ENCODE measurements at regions not wholly inside any gene's neighbourhood (a gene's known extent, or its start where the extent isn't known, plus 50 kb on each side); places are given as distances from the start of the nearest gene placed in this dataset.

- H3K9me3 ChIP-seq (ENCODE audit: control insufficient read depth, low read length): no peaks in the 10 kb centered on the region
- no peaks in the 10 kb centered on the region for H3K27me3 ChIP-seq (ENCODE audit: control insufficient read depth, insufficient read depth)
- WGBS: 72% methylated on average over 7 of the region's 7 CpGs
- peak in 1 of 3 donors; percentile 8 for DNase-seq
- no peak overlapping the region for H3K27ac ChIP-seq (ENCODE audit: low read length)
- ATAC-seq: no peak
- intact Hi-C loops (cut with DNase I): no loop called here
- no peaks in the 10 kb centered on the region for H3K4me1 ChIP-seq (ENCODE audit: control insufficient read depth, insufficient read depth, low read length)
- no peak overlapping the region for H3K4me3 ChIP-seq (ENCODE audit: low read length)
Observed at GRCh38 chr21:25402134-25402961, 204.9 kb downstream of the MRPL39 start.

- Histone ChIP-seq H3K27me3 (ENCODE audit: control insufficient read depth, insufficient read depth) (no peaks in the 10 kb centered on the region), H3K4me3 (ENCODE audit: low read length) (no peak overlapping the region), H3K9me3 (ENCODE audit: control insufficient read depth, low read length) (no peaks in the 10 kb centered on the region), H3K4me1 (ENCODE audit: control insufficient read depth, insufficient read depth, low read length) (no peaks in the 10 kb centered on the region), H3K27ac (ENCODE audit: low read length) (no peak overlapping the region)
- no peak for ATAC-seq
- DNase-seq: no peak
- intact Hi-C loops (cut with DNase I): no loop called here
- 96% methylated on average over 1 of the region's 1 CpG for WGBS
Observed at GRCh38 chr21:25400427-25400826, 206.9 kb downstream of the MRPL39 start.

DNA sequence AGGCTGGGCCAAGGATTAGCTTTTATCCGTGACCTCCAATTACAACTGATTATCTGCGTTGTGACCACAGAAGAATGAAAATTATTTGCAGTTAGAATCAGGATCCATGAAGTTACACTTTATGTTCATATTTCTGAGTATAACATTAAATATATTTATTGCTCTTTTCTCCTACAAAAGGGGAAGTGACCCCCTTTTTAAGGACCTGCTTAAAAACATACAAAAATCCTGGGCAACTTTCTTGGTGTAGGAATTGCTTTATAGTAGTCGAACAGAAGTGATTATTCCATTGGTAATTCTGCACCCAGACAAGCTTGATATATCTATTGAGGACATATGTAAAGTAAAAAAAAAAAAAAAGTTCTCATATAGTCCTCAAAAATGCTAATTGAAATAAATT lies 208.7 kb downstream of the MRPL39 start:
- intact Hi-C loops (cut with DNase I): no loop called here
- Histone ChIP-seq H3K27me3 (ENCODE audit: control insufficient read depth, insufficient read depth) (no peaks in the 10 kb centered on the region), H3K4me3 (ENCODE audit: low read length) (no peak overlapping the region), H3K4me1 (ENCODE audit: control insufficient read depth, insufficient read depth, low read length) (no peaks in the 10 kb centered on the region), H3K27ac (ENCODE audit: low read length) (no peak overlapping the region), H3K9me3 (ENCODE audit: control insufficient read depth, low read length) (no peaks in the 10 kb centered on the region)
- WGBS: 68% methylated on average over 3 of the region's 3 CpGs
- DNase-seq: no peak
- no peak for ATAC-seq

DNA sequence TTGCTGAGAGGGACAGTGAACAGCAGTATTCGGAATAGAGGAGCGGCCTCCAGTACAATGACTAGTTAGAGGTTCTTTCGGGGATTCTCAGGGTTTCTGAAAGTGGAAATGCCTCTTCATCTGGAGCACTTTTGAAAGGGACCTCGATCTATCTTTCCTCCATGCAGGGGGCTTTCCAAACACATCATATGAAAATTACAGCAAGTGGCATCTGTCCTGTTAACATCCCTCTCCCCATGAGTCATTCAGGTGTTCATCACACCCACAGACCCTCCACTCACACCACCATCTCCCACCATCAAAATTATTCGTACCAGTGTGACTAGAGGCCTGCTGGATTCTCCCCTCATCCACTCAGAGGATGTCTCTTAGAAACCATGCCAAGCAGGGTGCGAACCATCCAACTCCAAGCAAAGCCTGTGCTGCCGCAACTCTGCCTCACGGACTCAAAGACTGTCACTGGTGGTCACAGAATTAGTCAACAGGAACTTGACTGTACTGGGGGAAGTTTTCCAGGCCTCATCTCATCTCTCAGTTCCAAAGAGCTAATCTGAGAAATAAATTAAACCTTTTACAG lies 211.1 kb downstream of the MRPL39 start:
- peak in 1 of 3 donors; percentile 9 for DNase-seq
- intact Hi-C loops (cut with DNase I): no loop called here
- Histone ChIP-seq H3K4me1 (ENCODE audit: control insufficient read depth, insufficient read depth, low read length) (no peaks in the 10 kb centered on the region), H3K27ac (ENCODE audit: low read length) (no peak overlapping the region), H3K4me3 (ENCODE audit: low read length) (no peak overlapping the region), H3K9me3 (ENCODE audit: control insufficient read depth, low read length) (no peaks in the 10 kb centered on the region), H3K27me3 (ENCODE audit: control insufficient read depth, insufficient read depth) (no peaks in the 10 kb centered on the region)
- WGBS: 86% methylated on average over 8 of the region's 8 CpGs
- ATAC-seq: no peak

DNA sequence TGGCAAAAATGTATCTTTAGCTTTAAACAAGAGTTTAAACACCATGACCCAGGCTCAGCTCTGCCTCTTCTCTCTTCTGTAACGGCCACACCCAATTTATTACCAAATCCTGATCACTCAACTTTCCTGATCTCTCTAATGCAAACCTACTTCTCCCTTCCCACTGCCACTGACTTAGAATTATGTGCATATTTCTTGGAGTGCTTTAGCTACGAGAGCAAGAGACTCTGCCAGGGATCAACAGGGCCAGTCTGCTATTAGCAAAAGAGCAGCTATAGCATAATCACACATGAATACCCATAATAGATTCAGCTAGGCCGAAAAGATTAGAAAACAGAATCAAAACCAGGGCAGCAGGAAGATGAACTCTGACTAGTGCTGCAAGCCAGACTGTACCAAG lies 215.5 kb downstream of the MRPL39 start:
- DNase-seq: no peak
- WGBS: 77% methylated on average over 3 of the region's 3 CpGs
- no peaks in the 10 kb centered on the region for H3K27me3 ChIP-seq (ENCODE audit: control insufficient read depth, insufficient read depth)
- intact Hi-C loops (cut with DNase I): no loop called here
- no peaks in the 10 kb centered on the region for H3K9me3 ChIP-seq (ENCODE audit: control insufficient read depth, low read length)
- H3K4me3 ChIP-seq (ENCODE audit: low read length): no peak overlapping the region
- H3K27ac ChIP-seq (ENCODE audit: low read length): no peak overlapping the region
- H3K4me1 ChIP-seq (ENCODE audit: control insufficient read depth, insufficient read depth, low read length): no peaks in the 10 kb centered on the region
- no peak for ATAC-seq

DNA sequence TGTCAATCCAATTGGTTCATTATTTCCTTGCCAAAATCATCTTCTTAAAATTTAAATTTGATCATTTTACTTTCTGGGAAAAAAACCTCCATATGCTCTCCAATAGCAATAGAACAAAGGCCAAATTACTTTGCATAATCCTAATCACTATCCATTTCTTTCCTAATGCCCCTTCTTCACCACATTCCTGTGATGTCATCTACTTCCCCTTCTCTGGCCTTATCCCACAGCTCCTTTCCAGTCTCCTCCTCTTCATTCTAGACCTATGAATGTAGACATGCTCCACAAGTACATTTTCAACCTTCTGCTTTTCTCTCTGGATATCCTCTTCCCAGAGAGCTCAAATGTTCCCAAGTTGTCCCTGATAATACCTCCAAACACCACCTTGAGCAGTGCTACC lies 216.6 kb downstream of the MRPL39 start:
- H3K4me3 ChIP-seq (ENCODE audit: low read length): no peak overlapping the region
- no peaks in the 10 kb centered on the region for H3K4me1 ChIP-seq (ENCODE audit: control insufficient read depth, insufficient read depth, low read length)
- no peaks in the 10 kb centered on the region for H3K27me3 ChIP-seq (ENCODE audit: control insufficient read depth, insufficient read depth)
- H3K27ac ChIP-seq (ENCODE audit: low read length): no peak overlapping the region
- intact Hi-C loops (cut with DNase I): no loop called here
- ATAC-seq (no peak), DNase-seq (no peak)
- H3K9me3 ChIP-seq (ENCODE audit: control insufficient read depth, low read length): no peaks in the 10 kb centered on the region

DNA sequence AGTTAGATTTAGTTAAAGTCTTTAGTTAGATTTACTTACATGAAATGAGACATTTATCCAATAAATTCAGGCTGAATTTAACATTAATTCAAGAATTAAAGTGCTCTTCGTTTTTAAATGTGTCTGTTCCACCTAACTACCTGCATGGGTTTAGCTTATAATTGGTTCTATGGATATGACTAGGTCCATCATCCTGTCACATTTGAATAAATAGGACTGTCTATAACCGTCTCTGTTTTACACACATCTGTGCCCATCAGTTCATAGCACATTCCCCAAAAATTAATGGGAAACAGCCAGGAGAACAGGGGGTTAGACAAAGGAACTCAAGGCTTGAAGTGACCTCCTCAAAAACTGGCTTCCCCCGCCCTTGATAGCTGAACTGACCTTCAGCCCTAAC lies 219.6 kb downstream of the MRPL39 start:
- WGBS: 61% methylated on average over 3 of the region's 3 CpGs

DNA sequence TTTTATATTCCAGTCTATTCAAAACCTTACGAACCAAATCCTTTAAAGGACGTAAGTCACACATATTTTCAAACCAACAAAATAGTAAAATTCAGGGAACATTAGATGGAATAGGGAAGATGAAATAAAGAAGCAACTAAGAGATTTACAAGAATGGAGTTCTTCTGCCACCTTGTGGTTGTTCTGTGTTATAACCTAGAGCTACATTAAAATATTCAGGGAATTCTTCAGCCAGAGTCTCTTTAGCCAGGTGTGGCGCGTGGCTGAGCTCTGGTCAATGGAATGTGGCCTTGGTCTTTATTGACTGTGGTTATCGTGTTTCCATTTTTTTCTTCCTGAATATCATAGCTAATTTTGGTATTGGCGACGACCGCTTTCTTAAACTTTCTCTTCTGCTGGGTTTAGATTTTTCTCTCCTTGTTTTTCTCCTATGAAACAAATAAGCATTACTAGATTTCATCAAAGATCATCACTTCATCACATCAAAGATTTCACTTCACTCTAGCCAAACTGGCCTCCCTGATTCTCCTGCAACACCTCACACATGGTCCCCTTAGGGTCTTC lies 221.3 kb downstream of the MRPL39 start:
- Histone ChIP-seq H3K27me3 (ENCODE audit: control insufficient read depth, insufficient read depth) (no peaks in the 10 kb centered on the region), H3K9me3 (ENCODE audit: control insufficient read depth, low read length) (no peaks in the 10 kb centered on the region), H3K4me1 (ENCODE audit: control insufficient read depth, insufficient read depth, low read length) (no peaks in the 10 kb centered on the region), H3K4me3 (ENCODE audit: low read length) (no peak overlapping the region), H3K27ac (ENCODE audit: low read length) (no peak overlapping the region)
- ATAC-seq: peak in 1 of 2 donors; percentile 41
- peak in 1 of 3 donors; percentile 44 for DNase-seq
- intact Hi-C loops (cut with DNase I): loop anchor here in 2 of 4 donors (10.0 kb wide), 1 partner anchor 491 kb away; no protein-coding TSS in a partner anchor
- 9% methylated on average over 8 of the region's 8 CpGs for WGBS

More for the DNA sequence above, 219.6 kb downstream of the MRPL39 start:
- Histone ChIP-seq H3K4me1 (ENCODE audit: control insufficient read depth, insufficient read depth, low read length) (no peaks in the 10 kb centered on the region), H3K27ac (ENCODE audit: low read length) (no peak overlapping the region), H3K27me3 (ENCODE audit: control insufficient read depth, insufficient read depth) (no peaks in the 10 kb centered on the region), H3K4me3 (ENCODE audit: low read length) (no peak overlapping the region), H3K9me3 (ENCODE audit: control insufficient read depth, low read length) (no peaks in the 10 kb centered on the region)
- no peak for DNase-seq
- no peak for ATAC-seq
- intact Hi-C loops (cut with DNase I): loop anchor here in 2 of 4 donors (10.0 kb wide), 1 partner anchor 493 kb away; no protein-coding TSS in a partner anchor

DNA sequence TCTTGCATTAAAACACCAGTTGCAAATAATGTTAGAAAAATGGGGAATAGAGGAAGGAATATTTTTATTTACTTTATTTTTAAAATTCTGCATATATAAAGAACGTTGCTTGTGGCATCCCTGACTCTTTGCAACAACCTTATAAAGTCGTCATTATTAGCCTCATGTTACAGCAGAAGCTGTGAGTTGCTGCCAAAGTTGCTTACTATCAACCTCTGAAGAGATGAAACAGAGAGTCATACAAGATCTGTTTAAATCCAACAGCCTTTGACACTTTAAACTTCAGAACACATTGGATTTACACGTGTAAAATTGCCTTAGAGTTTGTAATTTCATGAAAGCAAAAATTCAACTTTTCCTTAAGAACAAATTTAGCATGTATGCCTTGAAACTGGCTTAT lies 221.9 kb downstream of the MRPL39 start:
- intact Hi-C loops (cut with DNase I): loop anchor here in 2 of 4 donors (10.0 kb wide), 1 partner anchor 491 kb away; no protein-coding TSS in a partner anchor
- 39% methylated on average over 3 of the region's 3 CpGs for WGBS
- no peak for DNase-seq

GRCh38 chr21:25384782-25385181 lies 222.5 kb downstream of the MRPL39 start:
- intact Hi-C loops (cut with DNase I): loop anchor here in 2 of 4 donors (10.0 kb wide), 1 partner anchor 490 kb away; no protein-coding TSS in a partner anchor
- Histone ChIP-seq H3K27me3 (ENCODE audit: control insufficient read depth, insufficient read depth) (no peaks in the 10 kb centered on the region), H3K4me1 (ENCODE audit: control insufficient read depth, insufficient read depth, low read length) (no peaks in the 10 kb centered on the region), H3K9me3 (ENCODE audit: control insufficient read depth, low read length) (no peaks in the 10 kb centered on the region), H3K4me3 (ENCODE audit: low read length) (no peak overlapping the region), H3K27ac (ENCODE audit: low read length) (no peak overlapping the region)
- DNase-seq: no peak
- no peak for ATAC-seq
- 90% methylated on average over 4 of the region's 4 CpGs for WGBS

More for the DNA sequence above, 221.9 kb downstream of the MRPL39 start:
- no peaks in the 10 kb centered on the region for H3K9me3 ChIP-seq (ENCODE audit: control insufficient read depth, low read length)
- no peak for ATAC-seq
- no peaks in the 10 kb centered on the region for H3K27me3 ChIP-seq (ENCODE audit: control insufficient read depth, insufficient read depth)
- H3K4me1 ChIP-seq (ENCODE audit: control insufficient read depth, insufficient read depth, low read length): no peaks in the 10 kb centered on the region
- no peak overlapping the region for H3K27ac ChIP-seq (ENCODE audit: low read length)
- no peak overlapping the region for H3K4me3 ChIP-seq (ENCODE audit: low read length)

DNA sequence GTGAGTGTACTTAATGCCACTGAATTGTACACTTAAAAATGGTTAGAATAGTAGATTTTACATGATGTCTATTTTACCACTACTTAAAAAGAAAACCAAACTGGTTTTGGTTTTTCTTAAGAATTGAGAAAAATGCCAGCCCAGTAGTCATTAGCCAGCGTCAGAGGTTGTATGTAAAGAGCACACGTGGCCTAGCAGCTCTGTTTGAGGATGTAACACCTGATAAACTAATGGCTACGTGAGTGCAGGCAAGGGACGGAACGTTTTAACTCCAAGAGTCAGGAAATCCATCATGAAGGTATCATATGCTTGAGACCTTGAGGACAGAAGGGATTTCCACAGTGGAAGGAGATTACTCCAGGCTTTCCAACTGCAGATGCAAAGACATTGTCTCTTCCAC lies 223.7 kb downstream of the MRPL39 start:
- Histone ChIP-seq H3K4me3 (ENCODE audit: low read length) (no peak overlapping the region), H3K9me3 (ENCODE audit: control insufficient read depth, low read length) (no peaks in the 10 kb centered on the region), H3K27ac (ENCODE audit: low read length) (no peak overlapping the region), H3K27me3 (ENCODE audit: control insufficient read depth, insufficient read depth) (no peaks in the 10 kb centered on the region), H3K4me1 (ENCODE audit: control insufficient read depth, insufficient read depth, low read length) (no peaks in the 10 kb centered on the region)
- 34% methylated on average over 5 of the region's 5 CpGs for WGBS
- DNase-seq (no peak), ATAC-seq (no peak)
- intact Hi-C loops (cut with DNase I): loop anchor here in 2 of 4 donors (10.0 kb wide), 1 partner anchor 489 kb away; no protein-coding TSS in a partner anchor
